Adrenal gland (tissue), 9 donors: ENCODE measurements at regions not wholly inside any gene's neighbourhood (a gene's known extent, or its start where the extent isn't known, plus 50 kb on each side); places are given as distances from the start of the nearest gene placed in this dataset.

Source experiments
- DNase-seq, 7 donors: peaks; one replicate each; pipeline ENCODE4 v3.0.0-alpha.2; 2019 to 2020
- H3K27ac ChIP-seq, 5 donors: fragments of 200-600 bp; sonication (generic) in 4 of 5; 1 replicate in 3 of 5; 2 replicates in 2 of 5; pipeline versions ENCODE4 v1.5.1 to v1.8.0; 2016 to 2020; ENCODE audit warnings: mild to moderate bottlenecking in 1 of 5
- H3K27me3 ChIP-seq: fragments of 200-600 bp; 2 replicates; pipeline ENCODE4 v1.8.0; 2021
- H3K36me3 ChIP-seq, 2 donors: fragments of 200-600 bp; replicated peaks in 1 of 2; 1 replicate in 1 of 2; 2 replicates in 1 of 2; pipeline versions ENCODE4 v1.5.1 to v1.8.0; 2018 to 2022
- H3K4me1 ChIP-seq, 2 donors: fragments of 200-600 bp; replicated peaks in 1 of 2; 1 replicate in 1 of 2; 2 replicates in 1 of 2; pipeline versions ENCODE4 v1.5.1 to v1.8.0; 2018 to 2021
- H3K4me3 ChIP-seq, 4 donors: fragments of 200-600 bp; sonication (generic) in 3 of 4; one replicate each; pipeline ENCODE4 v1.5.1; 2016 to 2018
- H3K9me3 ChIP-seq, 3 donors: fragments of 200-600 bp; sonication (generic) in 1 of 3; replicated peaks in 1 of 3; 1 replicate in 2 of 3; 2 replicates in 1 of 3; pipeline versions ENCODE4 v1.5.1 to v1.8.0; 2016 to 2021
- POLR2A ChIP-seq, 2 donors: fragments of 450-650 bp; IDR thresholded peaks; one replicate each; pipeline ENCODE4 v1.6.1; 2017; ENCODE audit warnings: antibody characterized with exemption in 2 of 2, mild to moderate bottlenecking in 2 of 2, moderate library complexity in 1 of 2
- WGBS, 4 donors: extraction: QIAGEN DNeasy Blood & Tissue Kit in 2 of 4; methylation state at CpG; one replicate each; pipeline versions ENCODE4 v1.1.5 to v1.1.7; 2013 to 2017; 5-methylcytosine and 5-hydroxymethylcytosine counted together
- intact Hi-C, 2 donors: fragments of 100-400 bp; cut with DNase I; formaldehyde crosslinking; loops; one replicate each; pipeline versions ENCODE4 v1.14.1 to v1.15.0; 2022 to 2023
- TF ChIP-seq, protein P1 (sequence below), 6 experiments: fragments of 450-650 bp in 4 of 6; fragments of 200-600 bp in 2 of 6; sonication (generic) in 1 of 6; IDR thresholded peaks; 1 replicate in 5 of 6; 2 replicates in 1 of 6; pipeline versions ENCODE4 v1.5.1 to v1.8.0; 2016 to 2021; ENCODE audit warnings: antibody characterized with exemption in 6 of 6, mild to moderate bottlenecking in 2 of 6, moderate library complexity in 1 of 6
- donor health status: healthy with polysubstance abuse.
- donor health status: Bipolar disorder and iron deficiency.
- donor health status: DM: yes; HTN: yes; CAD: no.
- donor health status: DM: no; HTN: no; CAD: no.
- donor health status: DM: no; HTN: no; CAD: no.

- H3K9me3 ChIP-seq, result no peaks in the 10 kb centered on the region
- H3K27ac ChIP-seq, result no peak overlapping the region
- TF ChIP-seq, protein P1, sequence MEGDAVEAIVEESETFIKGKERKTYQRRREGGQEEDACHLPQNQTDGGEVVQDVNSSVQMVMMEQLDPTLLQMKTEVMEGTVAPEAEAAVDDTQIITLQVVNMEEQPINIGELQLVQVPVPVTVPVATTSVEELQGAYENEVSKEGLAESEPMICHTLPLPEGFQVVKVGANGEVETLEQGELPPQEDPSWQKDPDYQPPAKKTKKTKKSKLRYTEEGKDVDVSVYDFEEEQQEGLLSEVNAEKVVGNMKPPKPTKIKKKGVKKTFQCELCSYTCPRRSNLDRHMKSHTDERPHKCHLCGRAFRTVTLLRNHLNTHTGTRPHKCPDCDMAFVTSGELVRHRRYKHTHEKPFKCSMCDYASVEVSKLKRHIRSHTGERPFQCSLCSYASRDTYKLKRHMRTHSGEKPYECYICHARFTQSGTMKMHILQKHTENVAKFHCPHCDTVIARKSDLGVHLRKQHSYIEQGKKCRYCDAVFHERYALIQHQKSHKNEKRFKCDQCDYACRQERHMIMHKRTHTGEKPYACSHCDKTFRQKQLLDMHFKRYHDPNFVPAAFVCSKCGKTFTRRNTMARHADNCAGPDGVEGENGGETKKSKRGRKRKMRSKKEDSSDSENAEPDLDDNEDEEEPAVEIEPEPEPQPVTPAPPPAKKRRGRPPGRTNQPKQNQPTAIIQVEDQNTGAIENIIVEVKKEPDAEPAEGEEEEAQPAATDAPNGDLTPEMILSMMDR (IDR thresholded peaks at IDR 0.05), result no peak
- TF ChIP-seq POLR2A (IDR thresholded peaks at IDR 0.05), result no peak
- H3K4me3 ChIP-seq, result no peak overlapping the region
- DNase-seq, result no peak
- peaks cover 0 to 10% of the 10 kb centered on the region in 2 donors for H3K4me1 ChIP-seq
- H3K36me3 ChIP-seq, result no peaks in the 10 kb centered on the region
- WGBS, 4 donors, result 90 to 92% (median 91%) methylated on average over 3 of the region's 3 CpGs
- intact Hi-C loops, result no loop called here
- no peaks in the 10 kb centered on the region for H3K27me3 ChIP-seq
These were observed 168.0 kb upstream of the PRKCQ start for GRCh38 chr10:6748029-6748428.

GRCh38 chr10:6746782-6747181 is 166.7 kb upstream of the PRKCQ start:
- 60 to 78% (median 65%) methylated on average over 5 of the region's 5 CpGs for WGBS, 4 donors
- DNase-seq, result no peak

DNA sequence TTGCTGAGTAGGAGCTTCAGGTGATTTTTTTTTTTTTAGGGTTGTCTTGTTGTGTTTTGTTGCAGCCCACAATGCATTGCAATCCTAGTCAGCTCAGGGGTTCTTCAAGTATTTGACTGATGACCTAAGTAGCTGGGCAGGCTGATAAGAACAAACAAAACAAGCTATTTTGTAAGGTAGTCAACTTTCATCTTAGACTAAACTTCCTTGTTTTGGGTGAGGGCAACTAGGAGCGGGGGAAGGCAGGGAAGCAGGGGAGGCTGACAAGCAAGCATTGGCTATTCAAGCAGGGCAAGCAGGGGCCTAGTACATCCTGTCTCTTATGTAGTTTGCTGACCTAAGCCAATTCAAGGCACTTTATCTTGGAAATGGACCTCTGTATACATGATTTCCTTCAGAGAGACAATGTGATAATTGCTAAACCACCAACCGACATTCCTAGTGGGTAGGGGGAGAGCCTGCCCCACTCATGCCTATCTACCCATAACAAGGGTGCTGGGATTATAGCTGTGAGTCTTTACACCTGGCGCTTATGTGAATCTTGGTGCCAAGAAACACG is 163.3 kb upstream of the PRKCQ start:
- 79 to 89% (median 85%) methylated on average over 4 of the region's 4 CpGs for WGBS, 4 donors
- TF ChIP-seq, protein P1 (IDR thresholded peaks at IDR 0.05), result no peak
- no peak for TF ChIP-seq POLR2A (IDR thresholded peaks at IDR 0.05)

More at GRCh38 chr10:6746782-6747181, 166.7 kb upstream of the PRKCQ start:
- H3K9me3 ChIP-seq, result no peaks in the 10 kb centered on the region
- H3K4me3 ChIP-seq, result no peak overlapping the region
- no peaks in the 10 kb centered on the region for H3K36me3 ChIP-seq
- TF ChIP-seq, protein P1 (IDR thresholded peaks at IDR 0.05), result no peak
- no peak for TF ChIP-seq POLR2A (IDR thresholded peaks at IDR 0.05)
- no peaks in the 10 kb centered on the region for H3K27me3 ChIP-seq
- no peak overlapping the region for H3K27ac ChIP-seq
- H3K4me1 ChIP-seq, result peaks cover 0 to 10% of the 10 kb centered on the region in 2 donors
- intact Hi-C loops, result no loop called here

GRCh38 chr10:6741541-6741941 is 161.5 kb upstream of the PRKCQ start:
- H3K27ac ChIP-seq, result no peak overlapping the region
- no peaks in the 10 kb centered on the region for H3K9me3 ChIP-seq
- 37 to 61% (median 49%) methylated on average over 3 of the region's 3 CpGs for WGBS, 4 donors
- H3K27me3 ChIP-seq, result no peaks in the 10 kb centered on the region
- no peak overlapping the region for H3K4me3 ChIP-seq
- intact Hi-C loops, result no loop called here
- peaks cover 0 to 4% of the 10 kb centered on the region in 2 donors for H3K4me1 ChIP-seq
- no peak for TF ChIP-seq POLR2A (IDR thresholded peaks at IDR 0.05)
- TF ChIP-seq, protein P1 (IDR thresholded peaks at IDR 0.05), result no peak
- DNase-seq, result no peak
- H3K36me3 ChIP-seq, result no peaks in the 10 kb centered on the region

More for the DNA sequence above, 163.3 kb upstream of the PRKCQ start:
- H3K27ac ChIP-seq, result no peak overlapping the region
- no peaks in the 10 kb centered on the region for H3K9me3 ChIP-seq
- H3K4me3 ChIP-seq, result no peak overlapping the region
- intact Hi-C loops, result no loop called here
- DNase-seq, result no peak
- H3K36me3 ChIP-seq, result no peaks in the 10 kb centered on the region
- no peaks in the 10 kb centered on the region for H3K27me3 ChIP-seq
- H3K4me1 ChIP-seq, result peaks cover 0 to under 1% of the 10 kb centered on the region in 2 donors
